ENCODE measurements at regions not wholly inside any gene's neighbourhood (a gene's known extent, or its start where the extent isn't known, plus 50 kb on each side); places are given as distances from the start of the nearest gene placed in this dataset.
A peak's percentile ranks its signal among the peaks of the same experiment; 100 is the strongest.

DNA sequence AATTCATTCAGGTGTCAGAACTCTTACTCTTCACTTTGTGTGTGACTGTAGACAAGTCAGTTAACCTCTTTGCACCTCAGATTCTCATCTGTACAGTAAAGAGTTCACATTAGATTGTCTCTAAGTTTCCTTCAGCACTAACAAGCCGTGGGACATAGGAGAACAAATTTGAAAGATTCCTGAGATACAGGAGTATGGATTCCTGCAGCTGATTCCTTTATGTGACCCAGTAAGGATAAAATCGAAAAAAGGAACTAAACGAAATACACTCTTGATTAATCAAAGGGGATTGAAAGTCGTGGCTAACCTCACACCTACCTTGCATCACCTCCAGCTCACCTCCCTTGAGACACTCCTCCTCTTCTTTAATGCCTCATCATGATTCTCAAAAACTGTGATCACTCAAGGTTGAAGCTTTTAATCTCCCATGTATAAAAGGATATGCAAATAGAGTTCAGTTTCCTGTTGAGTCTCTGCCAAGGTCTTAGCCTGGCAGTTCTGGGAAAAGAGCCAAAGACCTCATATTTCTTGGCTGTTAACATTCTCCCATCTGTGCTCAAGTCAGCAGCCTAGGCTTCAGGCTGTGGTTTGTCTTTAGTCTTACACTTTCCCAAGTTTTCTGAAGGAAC lies 156.6 kb downstream of the DAD1 start (continued):
- TF ChIP-seq MLLT1 (IDR thresholded peaks at IDR 0.05) (no peak), E2F8 (IDR thresholded peaks at IDR 0.05; ENCODE audit: low read depth, partially characterized antibody) (no peak), ZBED1 (IDR thresholded peaks at IDR 0.05; ENCODE audit: borderline replicate concordance) (peak; percentile 25; the same call in 1 of the 2 replicates), RB1 (IDR thresholded peaks at IDR 0.05; ENCODE audit: borderline replicate concordance) (no peak), PAX8 (IDR thresholded peaks at IDR 0.05) (no peak), ZBTB4 (CRISPR knock-in tag; IDR thresholded peaks at IDR 0.05) (no peak), ZNF384 (IDR thresholded peaks at IDR 0.05; ENCODE audit: borderline replicate concordance, low read depth, low read length) (no peak), ZNF274 (IDR thresholded peaks at IDR 0.05; ENCODE audit: insufficient read depth, insufficient read length) (no peak), BRCA1 (IDR thresholded peaks at IDR 0.05; ENCODE audit: low read depth, low read length) (no peak), ZBTB11 (CRISPR knock-in tag; IDR thresholded peaks at IDR 0.05) (no peak), ETV6 (conservative IDR thresholded peaks at IDR 0.05 in 1 of 2, IDR thresholded peaks at IDR 0.05 in 1 of 2; ENCODE audit: borderline replicate concordance in 1 of 2, low read depth in 1 of 2) (no peak), POLR2AphosphoS2 (IDR thresholded peaks at IDR 0.05; ENCODE audit: low read depth, low read length) (no peak), SP1 (IDR thresholded peaks at IDR 0.05; ENCODE audit: low read depth, low read length) (no peak), TARDBP (IDR thresholded peaks at IDR 0.05; ENCODE audit: borderline replicate concordance) (no peak), NFIC (IDR thresholded peaks at IDR 0.05; ENCODE audit: low read depth, low read length) (peak; percentile 63), MYB (IDR thresholded peaks at IDR 0.05; ENCODE audit: borderline replicate concordance, low read depth, low read length) (no peak), CBFB (IDR thresholded peaks at IDR 0.05; ENCODE audit: low read depth) (no peak), RAD51 (IDR thresholded peaks at IDR 0.05) (no peak), NFYA (IDR thresholded peaks at IDR 0.05; ENCODE audit: borderline replicate concordance, low read depth, low read length) (no peak), SPI1 (IDR thresholded peaks at IDR 0.05; ENCODE audit: borderline replicate concordance, insufficient read depth, low read depth, low read length) (no peak)
